Erythroblast (primary cell): ENCODE measurements at regions not wholly inside any gene's neighbourhood (a gene's known extent, or its start where the extent isn't known, plus 50 kb on each side); places are given as distances from the start of the nearest gene placed in this dataset.

Experiments
- DNase-seq, 2 experiments: peaks; one replicate each; lab custom pipeline; 2025; lab: John Stamatoyannopoulos, UW
- GATA1 ChIP-seq: IDR thresholded peaks from 2 replicates; pipeline ENCODE4 v1.6.1; 2011; ENCODE audit warnings: low read depth, mild to moderate bottlenecking, control low read depth, low read length, moderate library complexity
- POLR2A ChIP-seq: IDR thresholded peaks from 2 replicates; pipeline ENCODE4 v1.6.1; 2011; ENCODE audit warnings: mild to moderate bottlenecking, low read length

GRCh38 chr2:8015848-8016600 lies 665.8 kb upstream of the ID2 start:
- TF ChIP-seq GATA1 (no peak), POLR2A (no peak)
- peak in 1 of 2 experiments; percentile 32 for DNase-seq

GRCh38 chr2:8016688-8017087 lies 665.2 kb upstream of the ID2 start:
- TF ChIP-seq POLR2A (no peak), GATA1 (no peak)
- no peak for DNase-seq

GRCh38 chr2:8018956-8019355 lies 662.9 kb upstream of the ID2 start:
- no peak for DNase-seq
- TF ChIP-seq GATA1 = no peak
- TF ChIP-seq POLR2A = no peak

- TF ChIP-seq GATA1 = no peak
- no peak for TF ChIP-seq POLR2A
- DNase-seq = no peak
Measured at GRCh38 chr2:8019934-8020333, 661.9 kb upstream of the ID2 start.

GRCh38 chr2:8021921-8022320 lies 659.9 kb upstream of the ID2 start:
- TF ChIP-seq POLR2A = no peak
- DNase-seq = no peak

GRCh38 chr2:8022908-8023640 lies 658.8 kb upstream of the ID2 start:
- no peak for TF ChIP-seq POLR2A
- TF ChIP-seq GATA1 = no peak
- DNase-seq = no peak

GRCh38 chr2:8024506-8024905 lies 657.4 kb upstream of the ID2 start:
- no peak for DNase-seq
- TF ChIP-seq POLR2A (no peak), GATA1 (no peak)

- no peak for DNase-seq
- TF ChIP-seq GATA1 (no peak), POLR2A (no peak)
Measured at GRCh38 chr2:8026381-8026780, 655.5 kb upstream of the ID2 start.

- DNase-seq = no peak
- TF ChIP-seq GATA1 (no peak), POLR2A (no peak)
Measured at GRCh38 chr2:8027387-8027786, 654.5 kb upstream of the ID2 start.

GRCh38 chr2:8028036-8028435 lies 653.8 kb upstream of the ID2 start:
- no peak for DNase-seq

GRCh38 chr2:8028436-8028835 lies 653.4 kb upstream of the ID2 start:
- no peak for DNase-seq
- no peak for TF ChIP-seq POLR2A
- TF ChIP-seq GATA1 = no peak

More at GRCh38 chr2:8028036-8028435, 653.8 kb upstream of the ID2 start:
- no peak for TF ChIP-seq POLR2A
- TF ChIP-seq GATA1 = no peak

GRCh38 chr2:8028981-8029380 lies 652.9 kb upstream of the ID2 start:
- TF ChIP-seq POLR2A (no peak), GATA1 (no peak)
- no peak for DNase-seq

GRCh38 chr2:8030573-8031303 lies 651.1 kb upstream of the ID2 start:
- no peak for TF ChIP-seq GATA1
- TF ChIP-seq POLR2A = no peak
- DNase-seq = no peak

- no peak for DNase-seq
- TF ChIP-seq POLR2A (no peak), GATA1 (no peak)
Measured at GRCh38 chr2:8031370-8031769, 650.5 kb upstream of the ID2 start.
